ENCODE measurements at regions not wholly inside any gene's neighbourhood (a gene's known extent, or its start where the extent isn't known, plus 50 kb on each side); places are given as distances from the start of the nearest gene placed in this dataset.
"Not testable (repeated sequence)": the region's sequence is repeated elsewhere in the genome, so short reads cannot be mapped to it uniquely, and the experiment has no call there.

DNA sequence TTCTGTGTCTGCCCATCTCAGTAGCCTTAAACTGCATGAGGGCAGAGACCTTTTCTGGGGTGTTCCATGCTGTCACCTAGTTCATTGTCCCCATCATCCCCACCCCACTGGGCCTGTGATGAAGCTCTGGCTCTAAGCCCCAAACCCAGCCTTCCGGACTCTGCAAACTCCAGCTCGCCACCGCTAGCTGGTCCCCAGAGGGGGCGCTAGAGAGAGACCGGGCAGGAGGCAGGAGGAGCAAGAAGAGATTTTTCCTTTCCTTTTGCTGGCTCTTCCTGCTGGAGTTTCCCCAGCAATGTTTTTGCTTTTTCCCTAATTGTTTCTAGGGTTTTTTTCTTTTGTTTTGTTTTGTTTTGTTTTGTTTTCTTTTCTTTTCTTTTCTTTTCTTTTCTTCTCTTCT is 234.4 kb downstream of the TEX36 start:
- no peak for DNase-seq

DNA sequence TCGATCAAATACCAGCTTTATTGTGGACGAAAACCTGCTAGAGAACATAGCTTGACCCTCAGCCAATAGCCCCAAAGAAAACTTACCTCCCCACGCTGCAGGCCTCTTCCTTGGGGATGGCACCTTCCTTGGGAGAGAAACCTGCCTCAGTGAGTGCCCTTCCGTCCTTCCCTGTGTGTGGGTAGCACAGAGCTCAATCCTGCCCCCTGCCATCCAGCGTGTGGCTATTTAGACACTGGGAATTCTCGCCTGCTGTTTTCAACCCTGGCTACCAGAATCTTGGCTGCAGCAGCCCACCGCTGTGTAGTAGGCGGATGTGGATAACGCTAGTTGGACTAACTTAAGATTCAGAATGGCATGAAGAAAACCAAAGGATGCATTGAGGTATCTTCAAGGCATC is 238.2 kb downstream of the TEX36 start:
- DNase-seq: no peak

GRCh38 chr10:125442856-125443540 is 240.0 kb downstream of the TEX36 start:
- no peak for DNase-seq

GRCh38 chr10:125441151-125441550 is 241.8 kb downstream of the TEX36 start:
- DNase-seq: no peak

DNA sequence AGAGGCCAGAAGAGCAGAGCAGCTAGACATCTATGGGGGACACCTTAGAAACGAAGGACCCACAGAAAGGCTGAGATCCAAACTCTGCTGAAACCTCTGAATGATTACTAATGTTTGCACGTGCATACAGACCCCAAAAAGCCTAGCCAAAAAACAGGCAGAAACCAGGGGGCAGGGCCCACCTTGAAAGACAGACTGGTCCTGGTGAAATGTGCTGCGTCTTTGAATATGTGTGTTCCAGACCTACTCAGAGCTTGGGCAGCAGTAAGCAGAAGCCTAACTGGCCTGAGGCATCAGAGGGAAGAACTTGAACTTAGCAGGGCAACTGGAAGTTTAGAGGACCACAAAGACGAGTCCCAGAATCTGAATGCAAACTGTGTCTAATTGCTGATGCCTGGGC is 251.8 kb downstream of the TEX36 start:
- DNase-seq: no peak

GRCh38 chr10:125428054-125428453 is 254.9 kb downstream of the TEX36 start:
- DNase-seq: no peak

- DNase-seq: no peak
Measured at GRCh38 chr10:125424191-125424847, 258.6 kb downstream of the TEX36 start.

GRCh38 chr10:125423569-125423968 is 259.4 kb downstream of the TEX36 start:
- DNase-seq: no peak

- DNase-seq: no peak
Measured at GRCh38 chr10:125419831-125420230, 259.5 kb upstream of the CTBP2 start.

- DNase-seq: no peak
Measured at GRCh38 chr10:125419146-125419545, 258.8 kb upstream of the CTBP2 start.

- DNase-seq: no peak
Measured at GRCh38 chr10:125417605-125418004, 257.2 kb upstream of the CTBP2 start.

DNA sequence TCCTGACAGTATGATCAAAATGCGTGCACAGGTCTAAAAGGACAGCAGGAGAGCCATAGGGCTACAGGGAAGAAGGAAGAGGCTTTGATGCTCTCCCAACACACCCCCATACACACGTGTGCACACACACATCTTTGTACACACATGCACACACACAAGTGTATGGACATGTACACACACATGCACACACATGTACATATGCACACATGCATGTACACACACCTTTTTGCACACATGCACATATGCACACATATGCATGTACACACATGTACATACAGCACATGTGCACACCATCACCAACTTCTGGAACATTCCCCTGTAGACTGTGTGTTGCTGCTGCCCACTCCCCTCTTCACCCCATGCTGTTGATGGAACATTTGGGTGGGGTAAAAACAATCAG is 255.6 kb upstream of the CTBP2 start:
- no peak for DNase-seq

DNA sequence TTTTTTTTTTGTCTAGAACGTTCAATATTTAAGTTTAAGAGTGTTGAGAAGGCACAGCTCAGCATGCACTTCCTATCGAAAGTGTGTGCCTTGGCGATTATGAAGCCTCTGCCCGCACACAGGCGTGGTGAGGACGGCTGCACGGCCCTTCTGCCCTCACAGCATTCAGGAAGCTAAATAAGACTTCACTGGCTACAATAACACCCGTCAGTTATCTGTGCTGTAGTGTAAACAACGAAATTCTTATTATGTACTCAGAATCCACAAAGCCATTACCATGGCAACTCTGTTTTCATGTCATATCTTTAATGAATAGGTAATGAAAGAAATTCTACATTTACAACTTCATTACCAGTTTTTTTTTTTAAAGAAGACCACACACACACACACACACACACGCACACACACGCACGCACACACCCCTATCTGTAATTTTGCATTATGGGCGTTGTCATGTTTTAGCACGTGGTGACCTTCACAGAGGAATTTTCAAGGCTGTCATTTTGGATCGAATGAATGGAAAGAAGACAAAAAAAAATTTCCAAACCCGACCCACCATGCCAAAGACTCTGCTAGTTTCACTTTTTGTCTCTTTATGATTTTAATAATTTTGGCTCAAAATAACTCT is 254.8 kb upstream of the CTBP2 start:
- DNase-seq: no peak

DNA sequence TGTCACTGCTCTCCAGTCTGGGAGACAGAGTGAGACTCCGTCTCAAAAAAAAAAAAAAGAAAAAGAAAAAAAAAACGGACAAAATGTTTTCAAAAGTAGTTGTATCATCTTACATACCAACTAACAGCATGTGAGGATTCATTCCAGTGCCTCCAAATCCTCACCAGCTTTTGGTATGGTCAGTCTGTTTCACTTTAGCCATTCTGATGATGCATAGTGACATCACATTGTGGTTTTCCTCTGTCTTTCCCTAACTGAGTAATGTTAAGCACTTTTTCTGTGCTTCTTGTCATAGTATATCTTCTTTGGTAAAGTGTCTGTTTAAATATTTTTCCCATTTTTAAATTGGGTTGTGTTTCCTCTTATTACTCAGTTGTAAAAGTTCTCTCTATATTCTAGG is 251.4 kb upstream of the CTBP2 start:
- DNase-seq: no peak

DNA sequence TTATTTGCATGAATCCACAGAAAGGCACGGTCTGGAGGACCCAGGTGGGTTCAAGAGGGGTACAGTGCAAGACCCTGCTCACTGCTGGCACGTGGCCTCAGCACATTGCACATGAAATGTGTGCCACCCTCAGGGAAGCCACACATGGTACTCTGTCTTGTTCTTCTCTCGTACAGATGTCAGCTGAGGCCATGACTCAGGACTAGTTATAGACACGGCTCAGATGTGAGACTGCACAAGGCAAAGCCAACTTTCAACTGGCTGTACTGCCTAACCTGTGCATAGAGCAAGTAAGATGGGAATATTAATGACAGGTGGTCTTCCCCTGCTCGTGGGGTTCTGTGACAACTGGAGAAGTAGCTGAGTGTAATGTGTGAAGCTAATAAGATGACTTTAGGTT is 249.4 kb upstream of the CTBP2 start:
- no peak for DNase-seq

DNA sequence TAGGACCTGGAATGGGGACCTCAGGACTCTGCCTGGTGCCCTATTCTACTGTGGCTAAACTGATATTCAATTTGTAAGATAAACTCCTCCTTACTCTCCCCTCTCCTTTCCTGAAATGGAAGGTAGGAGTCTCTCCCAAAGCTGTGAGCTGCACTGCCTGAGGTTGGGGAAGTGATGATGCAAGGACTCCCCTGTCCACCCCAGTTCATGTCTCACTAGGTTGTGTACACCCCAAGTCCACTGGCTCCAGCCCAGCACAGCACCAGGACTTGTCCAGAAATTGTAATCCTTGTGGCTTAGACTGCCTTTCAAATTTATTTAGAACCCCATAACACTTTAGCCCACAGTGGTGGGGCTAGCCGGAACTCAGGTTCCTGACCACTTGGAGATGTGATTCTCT is 247.2 kb upstream of the CTBP2 start:
- no peak for DNase-seq

DNA sequence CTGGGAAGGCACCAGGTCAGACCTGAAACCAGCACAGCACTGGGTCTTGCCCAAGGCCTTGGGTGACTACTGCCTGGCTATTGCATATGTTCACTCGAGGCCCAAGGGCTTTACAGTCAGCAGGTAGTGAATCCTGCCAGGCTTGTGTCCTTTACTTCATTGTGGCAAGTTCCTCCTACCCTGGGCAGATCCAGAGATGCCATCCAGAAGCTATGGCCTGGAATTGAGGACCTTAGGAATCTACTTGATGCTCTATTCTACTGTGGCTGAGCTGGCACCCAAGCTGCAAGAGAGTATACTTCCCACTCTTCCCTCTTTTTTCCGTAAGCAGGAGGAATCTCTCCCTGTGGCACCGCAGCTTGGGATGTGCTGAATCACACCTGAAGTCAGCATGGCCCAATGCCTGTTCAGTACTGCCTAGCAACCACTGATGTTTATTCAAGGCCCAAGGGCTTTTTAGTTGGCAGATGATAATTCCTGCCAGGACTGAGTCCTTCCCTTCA is 246.7 kb upstream of the CTBP2 start:
- DNase-seq: no peak

GRCh38 chr10:125404902-125405301 is 244.5 kb upstream of the CTBP2 start:
- DNase-seq: not testable (repeated sequence)

- no peak for DNase-seq
Measured at GRCh38 chr10:125401462-125401861, 241.1 kb upstream of the CTBP2 start.

DNA sequence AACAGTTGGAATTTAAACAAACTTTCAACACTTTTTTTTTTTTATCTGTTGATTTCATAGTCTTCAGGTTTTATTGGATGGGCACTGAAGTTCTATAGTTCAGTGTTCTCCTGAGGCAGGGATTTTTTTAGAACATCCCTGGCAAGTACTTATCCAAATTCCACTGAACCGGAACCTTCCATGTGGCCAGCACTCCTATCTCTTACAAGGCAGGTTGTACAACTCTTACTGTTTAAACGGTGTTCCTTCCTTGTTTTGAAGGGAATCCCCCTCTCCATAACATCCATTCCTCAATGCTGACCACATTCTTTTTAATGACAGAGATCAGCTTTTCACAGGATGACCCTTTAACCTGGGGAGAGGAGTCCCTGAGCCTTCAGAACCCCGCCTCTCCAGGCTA is 238.9 kb upstream of the CTBP2 start:
- no peak for DNase-seq

- DNase-seq: no peak
Measured at GRCh38 chr10:125398270-125398669, 237.9 kb upstream of the CTBP2 start.

GRCh38 chr10:125397608-125398007 is 237.2 kb upstream of the CTBP2 start:
- DNase-seq: no peak

- no peak for DNase-seq
Measured at GRCh38 chr10:125396676-125397075, 236.3 kb upstream of the CTBP2 start.

DNA sequence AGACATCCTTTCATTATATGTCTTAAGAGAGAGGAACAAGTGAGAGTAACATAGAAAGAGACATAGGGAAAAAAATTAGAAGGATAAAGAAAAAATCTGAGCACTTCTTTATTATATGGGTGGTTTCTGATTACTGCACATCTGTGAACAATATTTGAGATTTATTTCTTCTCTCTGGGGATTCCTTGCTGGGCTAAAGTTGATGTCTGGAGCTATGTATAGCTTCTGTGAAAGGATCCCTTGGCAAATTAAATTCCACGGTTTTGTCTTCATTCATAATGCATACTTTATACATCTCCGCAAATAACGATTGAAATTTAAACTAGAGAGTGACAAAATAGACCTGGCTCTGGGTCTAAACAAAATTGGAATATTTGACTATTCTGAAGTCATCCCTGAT is 232.2 kb upstream of the CTBP2 start:
- no peak for DNase-seq

Measured in NCI-H446 (cell line).